Activated naive CD4-positive, alpha-beta T cell treated with anti-CD3 and anti-CD28 coated beads for 36 hours (primary cell): ENCODE measurements at regions not wholly inside any gene's neighbourhood (a gene's known extent, or its start where the extent isn't known, plus 50 kb on each side); places are given as distances from the start of the nearest gene placed in this dataset.
A peak's percentile ranks its signal among the peaks of the same experiment; 100 is the strongest.
"Not testable (repeated sequence)": the region's sequence is repeated elsewhere in the genome, so short reads cannot be mapped to it uniquely, and the experiment has no call there.

ENCODE experiments used
- CTCF ChIA-PET: fragments of 350-600 bp; sonication (Branson Sonifier 250); formaldehyde crosslinking; loops from one replicate; lab custom pipeline; 2021; ENCODE audit warnings: antibody characterized with exemption; lab: Charles Lee
- DNase-seq: peaks from one replicate; pipeline ENCODE4 v3.0.0-alpha.2; 2020
- H3K27ac Mint-ChIP-seq: one replicate; pipeline ENCODE4 v1.8.0; 2021; ENCODE audit warnings: mild to moderate bottlenecking, mixed read lengths
- H3K27me3 Mint-ChIP-seq: one replicate; pipeline ENCODE4 v1.8.0; 2021; ENCODE audit warnings: low read depth, mixed read lengths
- H3K36me3 Mint-ChIP-seq: one replicate; pipeline ENCODE4 v1.8.0; 2021; ENCODE audit warnings: low read depth, mixed read lengths
- H3K4me1 Mint-ChIP-seq: one replicate; pipeline ENCODE4 v1.8.0; 2021; ENCODE audit warnings: low read depth, mixed read lengths
- H3K4me3 Mint-ChIP-seq: one replicate; pipeline ENCODE4 v1.8.0; 2021; ENCODE audit warnings: mild to moderate bottlenecking, moderate library complexity, mixed read lengths
- H3K9me3 Mint-ChIP-seq: one replicate; pipeline ENCODE4 v1.8.0; 2021; ENCODE audit warnings: mixed read lengths
- intact Hi-C: fragments of 100-400 bp; cut with micrococcal nuclease; formaldehyde crosslinking; loops from one replicate; pipeline ENCODE4 v1.15.1; 2023

DNA sequence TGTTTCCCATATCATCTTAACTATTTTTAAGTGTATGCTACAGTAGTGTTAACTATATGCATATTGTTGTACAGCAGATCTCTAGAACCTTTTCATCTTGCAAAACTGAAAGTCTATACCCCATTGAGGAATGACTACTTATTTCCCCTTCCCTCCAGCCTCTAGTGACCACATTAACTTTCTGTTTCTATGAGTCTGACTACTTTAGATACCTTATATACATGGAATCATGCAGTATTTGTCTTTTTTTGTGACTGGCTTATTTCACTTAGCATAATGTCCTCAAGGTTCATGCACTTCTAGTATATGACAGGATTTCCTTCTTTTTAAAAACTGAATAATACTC lies 96.5 kb upstream of the BTG3 start:
- no peak for DNase-seq
- peaks cover 16% of the 10 kb centered on the region for H3K4me1 Mint-ChIP-seq
- H3K27ac Mint-ChIP-seq = peak overlapping the region; percentile 59
- H3K36me3 Mint-ChIP-seq = peaks cover 9% of the 10 kb centered on the region
- CTCF ChIA-PET = interaction anchor here (0.6 to 1.2 kb wide), 2 partner anchors 57 to 215 kb away, joined by 3 read pairs; no protein-coding TSS in a partner anchor
- no peak overlapping the region for H3K4me3 Mint-ChIP-seq
- peaks cover 16% of the 10 kb centered on the region for H3K9me3 Mint-ChIP-seq
- no peaks in the 10 kb centered on the region for H3K27me3 Mint-ChIP-seq
- intact Hi-C loops = loop anchor here (1.0 to 2.0 kb wide), 2 partner anchors 71 to 98 kb away; no protein-coding TSS in a partner anchor

- Mint-ChIP-seq H3K9me3 (peaks cover 15% of the 10 kb centered on the region), H3K4me1 (peaks cover 16% of the 10 kb centered on the region), H3K4me3 (no peak overlapping the region), H3K27me3 (no peaks in the 10 kb centered on the region), H3K27ac (peak overlapping the region; percentile 59), H3K36me3 (peaks cover 8% of the 10 kb centered on the region)
- no peak for DNase-seq
- intact Hi-C loops = loop anchor here (1.0 to 2.0 kb wide), 2 partner anchors 72 to 98 kb away; no protein-coding TSS in a partner anchor
- CTCF ChIA-PET = interaction anchor here (0.6 to 1.2 kb wide), 3 partner anchors 57 to 216 kb away, joined by 3 to 4 read pairs (median 3); no protein-coding TSS in a partner anchor
These were observed 96.0 kb upstream of the BTG3 start for GRCh38 chr21:17708522-17709265.

GRCh38 chr21:17699524-17700189 lies 87.0 kb upstream of the BTG3 start:
- no peak overlapping the region for H3K27ac Mint-ChIP-seq
- intact Hi-C loops = no loop called here
- no peak for DNase-seq
- H3K27me3 Mint-ChIP-seq = no peaks in the 10 kb centered on the region
- peaks cover 12% of the 10 kb centered on the region for H3K9me3 Mint-ChIP-seq
- H3K36me3 Mint-ChIP-seq = peaks cover 2% of the 10 kb centered on the region
- no peak overlapping the region for H3K4me3 Mint-ChIP-seq
- CTCF ChIA-PET = interaction anchor here (0.5 kb wide), 1 partner anchor 22 kb away, joined by 3 read pairs; no protein-coding TSS in a partner anchor
- peaks cover 2% of the 10 kb centered on the region for H3K4me1 Mint-ChIP-seq

DNA sequence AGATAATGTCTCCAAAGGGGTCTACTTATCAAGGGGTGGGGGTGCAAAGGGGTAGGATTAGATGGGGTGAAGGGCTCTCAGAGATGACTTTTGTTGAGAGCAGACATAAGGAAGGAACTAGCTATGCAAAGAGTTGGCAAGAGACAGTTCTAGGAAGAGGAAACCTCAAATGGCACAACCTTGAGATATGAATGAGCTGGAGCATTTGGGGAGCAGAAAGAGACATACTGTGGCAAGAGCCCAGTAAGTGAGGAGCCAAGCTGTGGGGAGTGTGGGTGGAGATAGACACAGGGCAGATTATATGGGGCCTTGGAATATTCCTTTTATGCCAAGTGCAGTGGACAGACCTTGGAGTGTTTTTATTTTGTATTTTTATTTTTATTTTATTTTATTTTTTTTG lies 84.8 kb upstream of the BTG3 start:
- CTCF ChIA-PET = interaction anchor here (0.6 to 1.0 kb wide), 4 partner anchors 8 to 48 kb away, joined by 4 to 7 read pairs (median 4); no protein-coding TSS in a partner anchor
- no peaks in the 10 kb centered on the region for H3K27me3 Mint-ChIP-seq
- intact Hi-C loops = no loop called here
- H3K27ac Mint-ChIP-seq = no peak overlapping the region
- peaks cover 2% of the 10 kb centered on the region for H3K36me3 Mint-ChIP-seq
- peaks cover 2% of the 10 kb centered on the region for H3K4me1 Mint-ChIP-seq
- no peak overlapping the region for H3K4me3 Mint-ChIP-seq
- peaks cover 12% of the 10 kb centered on the region for H3K9me3 Mint-ChIP-seq
- DNase-seq = no peak

GRCh38 chr21:17694416-17694815 lies 81.7 kb upstream of the BTG3 start:
- peaks cover 12% of the 10 kb centered on the region for H3K9me3 Mint-ChIP-seq
- H3K4me3 Mint-ChIP-seq, H3K36me3 Mint-ChIP-seq, H3K27ac Mint-ChIP-seq, CTCF ChIA-PET, H3K27me3 Mint-ChIP-seq, intact Hi-C loops, H3K4me1 Mint-ChIP-seq, DNase-seq: not testable (repeated sequence)

DNA sequence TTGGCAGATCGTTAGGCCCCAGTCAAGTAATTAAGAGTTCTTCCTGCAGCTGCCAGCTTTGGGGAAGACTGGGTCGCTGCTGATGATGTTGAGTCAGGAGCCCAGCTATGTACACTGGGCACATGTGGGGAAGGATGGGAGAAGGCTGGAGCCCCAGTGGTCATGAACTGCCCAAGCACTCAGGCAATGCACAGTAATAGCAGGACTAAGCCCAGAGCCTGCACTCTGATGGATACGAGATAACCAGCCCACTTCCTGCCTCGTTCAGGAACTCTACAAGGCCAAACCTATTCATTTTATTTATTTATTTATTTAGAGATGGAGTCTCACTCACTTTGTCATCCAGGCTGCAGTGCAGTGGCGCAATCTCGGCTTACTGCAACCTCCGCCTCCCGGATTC lies 81.1 kb upstream of the BTG3 start:
- Mint-ChIP-seq H3K27ac (no peak overlapping the region), H3K4me1 (peaks cover 8% of the 10 kb centered on the region), H3K9me3 (peaks cover 12% of the 10 kb centered on the region), H3K27me3 (peaks cover 2% of the 10 kb centered on the region), H3K4me3 (no peak overlapping the region), H3K36me3 (peaks cover 2% of the 10 kb centered on the region)
- CTCF ChIA-PET = no interaction called here
- intact Hi-C loops = no loop called here
- no peak for DNase-seq

- Mint-ChIP-seq H3K27ac (no peak overlapping the region), H3K9me3 (peaks cover 13% of the 10 kb centered on the region), H3K4me3 (no peak overlapping the region), H3K27me3 (peaks cover 2% of the 10 kb centered on the region), H3K4me1 (peaks cover 32% of the 10 kb centered on the region), H3K36me3 (peaks cover 2% of the 10 kb centered on the region)
- CTCF ChIA-PET = interaction anchor here (0.6 to 3.4 kb wide), 6 partner anchors 8 to 247 kb away, joined by 3 to 28 read pairs (median 6); no protein-coding TSS in a partner anchor
- DNase-seq = no peak
- intact Hi-C loops = no loop called here
These were observed 77.4 kb upstream of the BTG3 start for GRCh38 chr21:17690078-17690494.

DNA sequence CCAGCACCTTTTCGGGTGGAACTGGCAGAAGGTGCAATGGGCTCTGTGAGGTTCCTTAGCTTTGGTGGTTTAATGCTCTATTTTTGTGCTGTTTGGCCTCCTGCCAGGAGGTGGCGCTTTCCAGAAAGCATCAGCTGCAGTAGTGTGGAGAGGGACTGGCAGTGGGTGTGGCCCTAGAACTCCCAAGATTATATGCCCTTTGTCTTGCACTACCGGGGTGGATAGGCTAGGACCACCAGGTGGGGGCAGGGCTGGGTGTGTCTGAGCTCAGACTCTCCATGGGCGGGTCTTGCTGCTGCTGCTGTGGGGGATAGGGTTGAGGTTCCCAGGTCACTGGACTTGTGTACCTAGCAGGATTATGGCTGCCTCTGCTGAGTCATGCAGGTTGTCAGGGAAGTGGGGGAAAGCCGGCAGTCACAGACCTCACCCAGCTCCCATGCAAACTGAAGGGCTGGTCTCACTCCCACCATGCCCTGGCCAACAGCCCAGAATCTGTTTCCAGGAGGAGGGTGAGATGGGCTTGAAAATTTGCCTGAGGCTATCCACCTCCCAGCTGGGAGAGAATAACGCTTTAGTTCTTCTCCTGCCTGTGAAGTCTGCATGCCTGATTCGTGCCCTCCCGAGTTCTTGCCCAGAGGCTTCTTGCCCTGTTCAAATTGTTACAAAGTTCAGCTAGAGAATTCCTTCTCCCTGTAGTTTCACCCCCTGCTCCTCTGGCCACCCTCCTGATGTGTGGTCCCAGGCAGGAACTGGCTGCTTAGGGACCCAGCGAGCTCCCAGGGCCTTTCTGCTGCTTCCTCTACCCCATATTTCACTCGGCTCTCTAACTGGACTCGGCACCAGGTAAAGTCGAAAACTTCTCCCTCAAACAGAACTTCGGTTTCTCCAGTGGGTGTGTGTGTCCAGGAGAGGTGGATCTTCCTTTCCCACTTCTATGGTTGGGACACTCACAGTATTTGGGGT lies 76.5 kb upstream of the BTG3 start:
- peaks cover 2% of the 10 kb centered on the region for H3K27me3 Mint-ChIP-seq
- H3K4me3 Mint-ChIP-seq = no peak overlapping the region
- DNase-seq = peak; percentile 74
- H3K27ac Mint-ChIP-seq = no peak overlapping the region
- H3K9me3 Mint-ChIP-seq = peaks cover 13% of the 10 kb centered on the region
- H3K36me3 Mint-ChIP-seq = peaks cover 2% of the 10 kb centered on the region
- CTCF ChIA-PET = interaction anchor here (0.6 to 3.4 kb wide), 20 partner anchors 9 to 235 kb away, joined by 3 to 28 read pairs (median 4); no protein-coding TSS in a partner anchor
- H3K4me1 Mint-ChIP-seq = peaks cover 32% of the 10 kb centered on the region
- intact Hi-C loops = loop anchor here (2.0 kb wide), 3 partner anchors 88 to 214 kb away; partner anchors contain the start of gene C21orf91

GRCh38 chr21:17682924-17683323 lies 70.2 kb upstream of the BTG3 start:
- CTCF ChIA-PET = interaction anchor here (0.7 to 1.6 kb wide), 4 partner anchors 9 to 243 kb away, joined by 3 to 4 read pairs (median 4); no protein-coding TSS in a partner anchor
- no peak overlapping the region for H3K4me3 Mint-ChIP-seq
- H3K36me3 Mint-ChIP-seq = peaks cover 2% of the 10 kb centered on the region
- intact Hi-C loops = no loop called here
- H3K4me1 Mint-ChIP-seq = peaks cover 29% of the 10 kb centered on the region
- peaks cover 13% of the 10 kb centered on the region for H3K9me3 Mint-ChIP-seq
- DNase-seq = no peak
- H3K27ac Mint-ChIP-seq = no peak overlapping the region
- no peaks in the 10 kb centered on the region for H3K27me3 Mint-ChIP-seq

DNA sequence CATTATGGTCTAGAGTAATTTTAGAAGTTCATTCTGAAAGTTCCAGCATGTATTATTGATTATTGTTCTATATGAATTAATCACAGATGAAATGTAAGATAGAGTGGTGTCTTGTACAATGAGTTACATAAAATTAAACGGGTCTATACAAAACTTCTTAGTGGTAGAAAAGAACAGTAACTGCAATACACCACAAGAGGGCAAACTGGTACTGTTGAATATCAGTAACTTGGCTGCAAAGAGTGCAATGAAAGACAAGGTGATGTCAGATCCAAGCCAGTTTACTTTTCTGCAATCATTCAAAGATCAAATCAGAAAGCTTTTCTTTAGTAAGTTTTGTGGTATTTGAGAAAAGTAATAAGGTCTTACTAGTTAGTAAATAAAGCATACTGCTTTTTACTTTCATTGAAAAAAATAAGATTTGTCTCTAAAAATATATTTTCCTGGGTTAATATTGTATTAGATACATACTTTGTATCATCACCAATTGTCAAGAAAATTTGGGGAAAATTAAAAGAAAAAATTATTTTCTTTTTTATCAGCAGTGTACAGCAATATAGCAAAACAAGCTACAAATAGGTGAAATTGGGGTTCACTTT lies 66.4 kb upstream of the BTG3 start:
- intact Hi-C loops = loop anchor here (1.0 to 5.0 kb wide), 4 partner anchors 140 to 292 kb away; partner anchors contain the start of gene C21orf91
- no peaks in the 10 kb centered on the region for H3K27me3 Mint-ChIP-seq
- no peaks in the 10 kb centered on the region for H3K36me3 Mint-ChIP-seq
- no peak for DNase-seq
- H3K4me3 Mint-ChIP-seq = no peak overlapping the region
- H3K4me1 Mint-ChIP-seq = peaks cover 11% of the 10 kb centered on the region
- no peak overlapping the region for H3K27ac Mint-ChIP-seq
- no peaks in the 10 kb centered on the region for H3K9me3 Mint-ChIP-seq
- CTCF ChIA-PET = interaction anchor here (0.5 to 3.1 kb wide), 17 partner anchors 10 to 250 kb away, joined by 3 to 31 read pairs (median 3); no protein-coding TSS in a partner anchor

GRCh38 chr21:17676930-17677329 lies 64.2 kb upstream of the BTG3 start:
- H3K27ac Mint-ChIP-seq, H3K36me3 Mint-ChIP-seq, H3K4me3 Mint-ChIP-seq, DNase-seq, H3K4me1 Mint-ChIP-seq, H3K9me3 Mint-ChIP-seq, H3K27me3 Mint-ChIP-seq: not testable (repeated sequence)
- intact Hi-C loops = loop anchor here (5.0 kb wide), 1 partner anchor 290 kb away; no protein-coding TSS in a partner anchor
- CTCF ChIA-PET = interaction anchor here (0.5 to 5.3 kb wide), 5 partner anchors 225 to 286 kb away, joined by 3 to 29 read pairs (median 4); no protein-coding TSS in a partner anchor
